Stimulated activated CD4-positive, alpha-beta T cell treated with anti-CD3 and anti-CD28 coated beads, Interleukin-15, amount 100 ng/mL, for 24 hours (primary cell): ENCODE measurements at regions not wholly inside any gene's neighbourhood (a gene's known extent, or its start where the extent isn't known, plus 50 kb on each side); places are given as distances from the start of the nearest gene placed in this dataset.

ENCODE experiments used
- DNase-seq: peaks from one replicate; pipeline ENCODE4 v3.0.0-alpha.2; 2020

- DNase-seq: no peak
Measured at GRCh38 chr5:4137781-4138180, 542.1 kb downstream of the IRX1 start.

GRCh38 chr5:4142842-4143241 lies 547.2 kb downstream of the IRX1 start:
- DNase-seq: no peak

- DNase-seq: no peak
Measured at GRCh38 chr5:4144411-4145007, 548.9 kb downstream of the IRX1 start.

GRCh38 chr5:4145511-4145910 lies 549.9 kb downstream of the IRX1 start:
- no peak for DNase-seq

GRCh38 chr5:4148009-4148408 lies 552.4 kb downstream of the IRX1 start:
- no peak for DNase-seq

GRCh38 chr5:4150067-4150466 lies 554.4 kb downstream of the IRX1 start:
- no peak for DNase-seq

GRCh38 chr5:4156153-4156552 lies 560.5 kb downstream of the IRX1 start:
- no peak for DNase-seq

GRCh38 chr5:4156889-4157288 lies 561.3 kb downstream of the IRX1 start:
- no peak for DNase-seq

GRCh38 chr5:4158750-4159447 lies 563.3 kb downstream of the IRX1 start:
- DNase-seq: no peak

GRCh38 chr5:4159681-4160080 lies 564.0 kb downstream of the IRX1 start:
- no peak for DNase-seq

- DNase-seq: no peak
Measured at GRCh38 chr5:4164167-4164566, 568.5 kb downstream of the IRX1 start.

GRCh38 chr5:4180703-4181102 lies 585.1 kb downstream of the IRX1 start:
- no peak for DNase-seq

GRCh38 chr5:4182144-4182543 lies 586.5 kb downstream of the IRX1 start:
- DNase-seq: no peak

GRCh38 chr5:4185127-4185526 lies 589.5 kb downstream of the IRX1 start:
- DNase-seq: no peak

- DNase-seq: no peak
Measured at GRCh38 chr5:4188704-4189103, 593.1 kb downstream of the IRX1 start.

GRCh38 chr5:4189317-4189716 lies 593.7 kb downstream of the IRX1 start:
- peak; percentile 5 for DNase-seq

GRCh38 chr5:4191041-4191440 lies 595.4 kb downstream of the IRX1 start:
- DNase-seq: peak; percentile 28

GRCh38 chr5:4191703-4192102 lies 596.1 kb downstream of the IRX1 start:
- no peak for DNase-seq

- DNase-seq: no peak
Measured at GRCh38 chr5:4192111-4192510, 596.5 kb downstream of the IRX1 start.

- no peak for DNase-seq
Measured at GRCh38 chr5:4196744-4197143, 601.1 kb downstream of the IRX1 start.

- DNase-seq: no peak
Measured at GRCh38 chr5:4197151-4197550, 601.5 kb downstream of the IRX1 start.

- no peak for DNase-seq
Measured at GRCh38 chr5:4198461-4198860, 602.8 kb downstream of the IRX1 start.

- DNase-seq: no peak
Measured at GRCh38 chr5:4199049-4199841, 603.6 kb downstream of the IRX1 start.

GRCh38 chr5:4203146-4203545 lies 607.5 kb downstream of the IRX1 start:
- no peak for DNase-seq
